GM12878 (cell line): ENCODE measurements at regions not wholly inside any gene's neighbourhood (a gene's known extent, or its start where the extent isn't known, plus 50 kb on each side); places are given as distances from the start of the nearest gene placed in this dataset.

ENCODE experiments used
- ATAC-seq: fragments of 200-7000 bp; cut with Tn5 transposase; 3 replicates; pipeline ENCODE4 v1.9.1; 2020; ENCODE audit warnings: mild to moderate bottlenecking, moderate library complexity
- BruUV-seq: library from RNA; stranded (reverse); fragments of 400-500 nt; replicated peaks from 2 replicates; lab custom pipeline; 2021; lab: Mats Ljungman, UMichigan
- CTCF ChIA-PET: fragments of 300-600 bp; sonication (Branson Sonifier 250); formaldehyde crosslinking; extraction: SDS; loops from one replicate; lab custom pipeline; 2021; ENCODE audit warnings: inconsistent platforms; lab: Yijun Ruan, JAX
- POLR2A ChIA-PET: fragments of 350-600 bp; formaldehyde crosslinking; extraction: SDS; loops from one replicate; lab custom pipeline; 2021; ENCODE audit warnings: inconsistent platforms; lab: Charles Lee
- RAD21 ChIA-PET: fragments of 300-600 bp; sonication (Branson Sonifier 250); formaldehyde crosslinking; loops from one replicate; lab custom pipeline; 2023; ENCODE audit warnings: antibody characterized with exemption; ENCODE audit not compliant: unreplicated experiment; lab: Charles Lee
- SMC1A ChIA-PET: fragments of 300-600 bp; sonication (Branson Sonifier 250); formaldehyde crosslinking; loops from one replicate; lab custom pipeline; 2023; ENCODE audit not compliant: unreplicated experiment, uncharacterized antibody; lab: Charles Lee
- DNase-seq: peaks from one replicate; pipeline ENCODE4 v3.0.0-alpha.2; 2011; ENCODE audit warnings: low read depth, low spot score
- FAIRE-seq: peaks from 3 replicates; lab custom pipeline; 2011; peaks lifted over from hg19 to GRCh38; lab: Jason Lieb, UNC
- H2AFZ ChIP-seq: 2 replicates; pipeline ENCODE4 v1.6.0; 2011; ENCODE audit warnings: low read depth, low read length, control low read depth; ENCODE audit not compliant: control insufficient read depth
- H3K27ac ChIP-seq: 2 replicates; pipeline ENCODE4 v1.5.1; 2011; ENCODE audit warnings: control low read depth; ENCODE audit not compliant: control insufficient read depth, insufficient read depth
- H3K27me3 ChIP-seq, 2 experiments: replicated peaks in 1 of 2; 2 replicates each; pipeline versions ENCODE4 v1.6.0 to v1.6.1; 2011; ENCODE audit warnings: low read length in 1 of 2; ENCODE audit not compliant: control insufficient read depth in 2 of 2, insufficient read depth in 2 of 2
- H3K36me3 ChIP-seq, 2 experiments: 2 replicates each; pipeline ENCODE4 v1.5.1; 2011; ENCODE audit warnings: low read length in 1 of 2; ENCODE audit not compliant: control insufficient read depth in 2 of 2, insufficient read depth in 2 of 2
- H3K4me1 ChIP-seq: 2 replicates; pipeline ENCODE4 v1.6.1; 2011; ENCODE audit warnings: mild to moderate bottlenecking, low read length, moderate library complexity, mixed read lengths; ENCODE audit not compliant: control insufficient read depth, insufficient read depth
- H3K4me2 ChIP-seq: 2 replicates; pipeline ENCODE4 v1.6.0; 2011; ENCODE audit warnings: control low read depth; ENCODE audit not compliant: control insufficient read depth, insufficient read depth
- H3K4me3 ChIP-seq: fragments of 200-600 bp; sonication (generic); 2 replicates; pipeline ENCODE4 v1.5.1; 2016
- H3K79me2 ChIP-seq: 2 replicates; pipeline ENCODE4 v1.6.0; 2011; ENCODE audit warnings: low read length; ENCODE audit not compliant: control insufficient read depth, insufficient read depth
- H3K9ac ChIP-seq: 2 replicates; pipeline ENCODE4 v1.8.0; 2011; ENCODE audit warnings: low read length, control low read depth, mixed read lengths; ENCODE audit not compliant: control insufficient read depth, insufficient read depth
- H3K9me3 ChIP-seq: replicated peaks from 3 replicates; pipeline ENCODE4 v1.5.1; 2011; ENCODE audit warnings: mild to moderate bottlenecking, low read length; ENCODE audit not compliant: control insufficient read depth, insufficient read depth
- H4K20me1 ChIP-seq: 2 replicates; pipeline ENCODE4 v1.6.0; 2011; ENCODE audit not compliant: control insufficient read depth, insufficient read depth
- BHLHE40 ChIP-seq, 2 experiments: fragments of 450-650 bp in 1 of 2; IDR thresholded peaks; 2 replicates each; pipeline ENCODE4 v1.6.1; 2011 to 2017; ENCODE audit warnings: low read depth in 2 of 2, borderline replicate concordance in 1 of 2, improper control_type of control experiment in 1 of 2, low read length in 1 of 2, mild to moderate bottlenecking in 1 of 2
- EED ChIP-seq: sonication (generic); IDR thresholded peaks from 2 replicates; pipeline ENCODE4 v1.6.1; 2016; ENCODE audit warnings: antibody characterized with exemption, low read depth
- IKZF1 ChIP-seq: fragments of 450-650 bp; conservative IDR thresholded peaks from 2 replicates; pipeline ENCODE4 v1.6.1; 2017; ENCODE audit warnings: antibody characterized with exemption, mild to moderate bottlenecking
- JUNB ChIP-seq: IDR thresholded peaks from 2 replicates; pipeline ENCODE4 v1.6.1; 2016; ENCODE audit warnings: antibody characterized with exemption, mild to moderate bottlenecking
- PAX5 ChIP-seq: IDR thresholded peaks from 2 replicates; pipeline ENCODE4 v1.6.1; 2011; ENCODE audit warnings: low read depth, low read length, borderline replicate concordance
- PAX8 ChIP-seq: fragments of 450-650 bp; IDR thresholded peaks from 2 replicates; pipeline ENCODE4 v1.6.1; 2017; ENCODE audit warnings: mild to moderate bottlenecking, moderate library complexity
- PML ChIP-seq: IDR thresholded peaks from 2 replicates; pipeline ENCODE4 v1.6.1; 2012; ENCODE audit warnings: low read length, inconsistent platforms
- RAD21 ChIP-seq: IDR thresholded peaks from 2 replicates; pipeline ENCODE4 v1.6.1; 2011; ENCODE audit warnings: mild to moderate bottlenecking, low read depth, low read length, moderate library complexity; ENCODE audit not compliant: insufficient read depth
- SMC3 ChIP-seq: IDR thresholded peaks from 2 replicates; pipeline ENCODE4 v1.6.1; 2011; ENCODE audit warnings: low read length, improper control_type of control experiment, borderline replicate concordance
- WGBS: methylation state at CpG from one replicate; pipeline ENCODE4 v1.1.6; 2016; ENCODE audit warnings: low lambda C conversion rate; ENCODE audit not compliant: insufficient replicate concordance, insufficient coverage; ENCODE audit errors: missing lambda C conversion rate; 5-methylcytosine and 5-hydroxymethylcytosine counted together
- in situ Hi-C: fragments of 300-500 bp; cut with MboI; formaldehyde crosslinking; loops from 9 replicates; pipeline ENCODE4 v1.14.3; 2018; ENCODE audit warnings: mixed read lengths
- intact Hi-C: fragments of 100-400 bp; cut with micrococcal nuclease; formaldehyde crosslinking; loops from one replicate; pipeline ENCODE4 v1.14.2; 2022; ENCODE audit not compliant: unreplicated experiment

GRCh38 chrX:109049416-109049815, 313.1 kb upstream of the IRS4 start:
- H4K20me1 ChIP-seq = no peaks in the 10 kb centered on the region
- no peak overlapping the region for H3K9ac ChIP-seq
- TF ChIP-seq RAD21 = peak; percentile 30
- no peak for TF ChIP-seq IKZF1
- TF ChIP-seq BHLHE40 (IDR thresholded peaks at IDR 0.05; ENCODE audit: borderline replicate concordance in 1 of 2, low read depth in 2 of 2, low read length in 1 of 2) = no peak
- no peak for TF ChIP-seq PAX5
- no peak for TF ChIP-seq PML
- H3K27me3 ChIP-seq = no peaks in the 10 kb centered on the region
- POLR2A ChIA-PET = no interaction called here
- DNase-seq = no peak
- SMC1A ChIA-PET = interaction anchor here (0.7 to 4.4 kb wide), 10 partner anchors 12 to 350 kb away, joined by 3 to 57 read pairs (median 5); no protein-coding TSS in a partner anchor
- CTCF ChIA-PET = interaction anchor here (0.7 to 3.4 kb wide), 10 partner anchors 10 to 350 kb away, joined by 3 to 51 read pairs (median 4); no protein-coding TSS in a partner anchor
- no TSS peak for BruUV-seq
- in situ Hi-C loops (no loop called here), intact Hi-C loops (no loop called here)
- 0% methylated on average over 2 of the region's 2 CpGs for WGBS
- no peak overlapping the region for H3K27ac ChIP-seq
- H3K4me2 ChIP-seq = no peak overlapping the region
- RAD21 ChIA-PET = interaction anchor here (0.6 to 2.6 kb wide), 13 partner anchors 11 to 350 kb away, joined by 3 to 60 read pairs (median 4); no protein-coding TSS in a partner anchor
- H3K9me3 ChIP-seq = no peaks in the 10 kb centered on the region
- FAIRE-seq = no peak
- H2AFZ ChIP-seq = no peak overlapping the region
- H3K4me3 ChIP-seq = no peak overlapping the region
- no peak; the same call in 2 of the 3 replicates for ATAC-seq
- H3K4me1 ChIP-seq = no peaks in the 10 kb centered on the region
- H3K79me2 ChIP-seq = no peaks in the 10 kb centered on the region
- H3K36me3 ChIP-seq = no peaks in the 10 kb centered on the region

GRCh38 chrX:109040057-109040456, 303.7 kb upstream of the IRS4 start:
- in situ Hi-C loops = no loop called here
- Histone ChIP-seq H3K9me3 (no peaks in the 10 kb centered on the region), H3K4me2 (no peak overlapping the region), H4K20me1 (no peaks in the 10 kb centered on the region), H3K9ac (no peak overlapping the region), H3K4me3 (no peak overlapping the region), H3K79me2 (no peaks in the 10 kb centered on the region), H2AFZ (no peak overlapping the region), H3K27me3 (no peaks in the 10 kb centered on the region), H3K4me1 (no peaks in the 10 kb centered on the region), H3K27ac (no peak overlapping the region), H3K36me3 (no peaks in the 10 kb centered on the region)
- no peak for ATAC-seq
- TF ChIP-seq JUNB (no peak), PAX8 (no peak), SMC3 (no peak), EED (no peak)
- ChIA-PET POLR2A (no interaction called here), SMC1A (no interaction called here), CTCF (interaction anchor here (1.9 kb wide), 1 partner anchor 9 kb away, joined by 6 read pairs; no protein-coding TSS in a partner anchor), RAD21 (no interaction called here)
- intact Hi-C loops = no loop called here
- WGBS = 67% methylated on average over 3 of the region's 3 CpGs
- no peak for FAIRE-seq
- DNase-seq = no peak
- BruUV-seq = no TSS peak
